GM12891 (cell line): ENCODE measurements at regions not wholly inside any gene's neighbourhood (a gene's known extent, or its start where the extent isn't known, plus 50 kb on each side); places are given as distances from the start of the nearest gene placed in this dataset.

ENCODE experiments used
- POLR2A ChIP-seq: IDR thresholded peaks from 2 replicates; pipeline ENCODE4 v1.6.1; 2011; ENCODE audit warnings: low read depth, low read length, control low read depth
- POLR2AphosphoS5 ChIP-seq: IDR thresholded peaks from 2 replicates; pipeline ENCODE4 v1.6.1; 2011; ENCODE audit warnings: low read depth, low read length, control low read depth
- SPI1 ChIP-seq: IDR thresholded peaks from 2 replicates; pipeline ENCODE4 v1.6.1; 2011; ENCODE audit warnings: low read depth, low read length, control low read depth
- TAF1 ChIP-seq: IDR thresholded peaks from 2 replicates; pipeline ENCODE4 v1.6.1; 2011; ENCODE audit warnings: low read depth, low read length, control low read depth

- TF ChIP-seq POLR2AphosphoS5 (no peak), POLR2A (no peak), TAF1 (no peak), SPI1 (no peak)
These were observed 436.9 kb upstream of the SPRED2 start for GRCh38 chr2:65869296-65869695.
